Left renal cortex interstitium (tissue), 4 donors: ENCODE measurements at regions not wholly inside any gene's neighbourhood (a gene's known extent, or its start where the extent isn't known, plus 50 kb on each side); places are given as distances from the start of the nearest gene placed in this dataset.

ENCODE experiments used
- DNase-seq, 4 donors: peaks; one replicate each; pipeline ENCODE4 v3.0.0-alpha.2; 2013; ENCODE audit warnings: low read depth in 4 of 4, low spot score in 2 of 4, missing footprints in 1 of 4

DNA sequence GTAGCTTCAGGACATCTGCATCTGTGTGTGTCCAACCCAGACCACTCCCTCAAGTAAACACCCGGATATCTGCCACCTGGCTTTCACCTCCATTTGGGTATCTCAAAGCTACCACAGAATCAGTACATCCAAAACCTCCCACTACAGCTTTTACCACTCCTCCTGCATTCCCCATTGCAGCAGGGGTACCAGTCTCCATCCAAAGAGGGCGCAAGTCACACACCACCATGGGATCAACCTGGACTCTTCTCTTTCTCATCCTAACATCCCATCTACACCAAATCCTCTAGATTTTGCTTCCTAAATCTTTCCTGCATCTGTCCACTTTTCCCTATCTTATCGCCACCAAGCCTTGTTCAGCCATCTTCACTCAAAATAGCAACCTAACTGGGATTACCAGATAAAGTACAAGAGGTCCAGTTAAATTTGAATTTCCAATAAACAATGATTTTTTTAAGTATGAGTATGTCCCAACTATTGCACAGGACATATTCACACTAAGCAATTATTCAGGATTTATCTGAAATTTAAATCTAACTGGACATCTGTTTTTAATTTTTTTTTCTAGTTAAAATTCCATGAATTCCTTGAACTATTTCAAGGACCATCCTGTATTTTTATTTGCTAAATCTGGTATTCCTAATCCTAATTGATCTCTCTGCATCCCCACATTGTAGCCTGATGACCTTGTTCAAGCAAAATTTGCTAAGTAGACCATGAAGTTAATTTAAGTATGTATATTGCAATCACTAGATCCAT, 164.3 kb upstream of the MLN start:
- DNase-seq = no peak

DNA sequence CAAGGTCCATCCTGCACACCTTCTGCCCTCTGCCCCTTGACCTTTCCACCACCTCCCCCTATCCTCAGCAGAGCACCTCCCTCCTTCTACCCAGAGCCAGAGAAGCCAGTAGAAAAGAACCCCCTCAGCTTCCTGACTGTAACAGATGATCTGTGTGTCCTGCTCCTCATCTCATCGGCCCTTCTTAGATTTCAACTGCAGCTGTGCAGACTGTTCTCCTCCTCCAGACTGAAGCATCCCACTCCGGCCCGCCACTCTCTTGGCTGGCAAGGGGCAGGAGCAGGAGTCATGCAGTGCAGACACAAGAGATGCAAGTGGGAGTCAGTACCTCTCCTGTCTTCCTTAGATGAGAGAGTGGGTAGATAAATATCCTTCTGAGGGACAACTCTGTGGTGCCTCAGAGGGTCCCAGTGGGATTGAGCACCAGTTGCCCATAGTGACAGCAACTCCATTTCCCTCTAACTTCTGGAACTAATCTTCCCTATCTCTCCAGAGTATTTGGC, 163.5 kb upstream of the MLN start:
- DNase-seq = no peak

DNA sequence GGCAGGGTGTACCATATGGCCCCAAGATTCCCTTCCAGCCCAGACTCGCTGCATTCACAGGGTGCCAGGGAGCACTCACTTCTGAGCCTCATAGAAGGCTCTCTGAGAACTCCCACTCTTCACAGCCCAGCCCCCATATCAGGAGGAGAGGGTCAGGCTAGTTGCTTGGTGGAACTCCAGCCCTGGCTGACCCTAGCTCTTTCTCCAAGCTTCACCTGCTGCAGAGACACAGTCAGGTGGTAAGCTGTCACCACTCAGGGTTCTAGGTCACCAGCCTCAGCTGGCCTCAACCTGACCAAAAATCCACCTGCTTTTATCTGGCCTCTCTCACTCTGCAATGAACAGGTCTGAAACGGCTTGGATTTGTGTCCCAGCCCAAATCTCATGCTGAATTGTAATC, 162.7 kb upstream of the MLN start:
- DNase-seq = no peak

DNA sequence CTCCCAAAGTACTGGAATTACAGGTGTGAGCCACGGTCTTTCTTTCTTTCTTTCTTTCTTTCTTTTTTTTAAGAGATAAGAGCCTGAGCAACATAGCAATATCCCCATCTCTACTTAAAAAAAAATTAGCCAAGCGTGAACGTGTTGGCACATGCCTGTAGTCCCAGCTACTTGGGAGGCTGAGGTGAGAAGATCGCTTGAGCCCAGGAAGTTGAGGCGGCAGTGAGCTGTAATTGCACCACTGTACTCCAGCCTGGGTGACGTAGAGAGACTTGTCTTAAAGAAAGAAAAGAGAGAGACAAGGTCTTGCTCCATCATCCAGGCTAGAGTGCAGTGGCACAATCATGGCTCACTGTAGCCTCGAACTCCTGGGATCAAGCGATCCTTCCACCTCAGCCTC, 162.0 kb upstream of the MLN start:
- DNase-seq = no peak

DNA sequence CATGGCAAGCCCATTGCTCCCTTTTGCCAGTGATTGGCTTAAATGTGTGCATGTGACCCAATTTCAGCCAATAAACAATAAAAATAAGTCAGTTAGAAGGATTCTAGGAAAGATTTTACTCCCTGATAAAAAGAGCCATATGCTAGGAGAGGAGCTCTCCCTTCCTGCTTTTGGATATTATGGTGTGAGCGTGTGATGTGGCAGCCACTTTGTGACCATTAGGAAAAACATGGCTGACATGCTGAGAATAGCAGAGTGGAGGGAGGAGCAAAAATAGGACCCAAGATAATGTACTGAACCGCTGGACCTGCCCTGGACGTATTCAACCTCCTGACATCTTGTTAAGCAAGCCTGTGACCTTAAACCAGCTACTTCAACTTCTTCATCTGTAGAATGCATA, 160.6 kb upstream of the MLN start:
- no peak for DNase-seq

DNA sequence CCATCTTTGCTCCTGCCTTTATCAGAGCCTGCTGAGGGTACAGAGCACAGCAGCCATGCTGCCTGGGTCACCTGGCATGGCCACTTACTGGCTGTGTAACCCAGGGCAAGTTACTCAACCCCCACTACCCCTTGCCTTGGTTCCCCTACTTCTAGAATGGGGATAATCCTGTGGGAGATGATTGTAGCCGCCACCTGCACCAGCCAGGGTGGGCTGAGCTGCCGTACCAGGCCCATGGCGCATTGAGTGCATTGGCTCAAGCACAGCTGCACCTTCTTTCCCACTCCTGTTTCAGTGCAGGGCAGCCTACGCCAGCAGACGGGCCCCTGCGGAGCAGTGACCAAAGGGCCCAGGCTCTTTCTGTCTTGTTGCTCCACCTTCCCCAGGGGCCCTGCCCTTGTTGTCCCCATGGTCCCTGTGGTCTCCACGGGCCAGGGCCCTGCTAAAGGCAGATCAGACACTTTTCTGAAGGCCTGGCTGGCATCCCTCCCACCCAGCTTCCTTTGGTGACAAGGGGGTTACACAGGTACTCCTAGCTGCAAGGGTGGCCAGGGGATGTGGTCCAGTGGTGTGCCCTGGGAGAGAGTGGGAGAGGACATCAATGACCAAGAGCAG, 159.4 kb upstream of the MLN start:
- no peak for DNase-seq

DNA sequence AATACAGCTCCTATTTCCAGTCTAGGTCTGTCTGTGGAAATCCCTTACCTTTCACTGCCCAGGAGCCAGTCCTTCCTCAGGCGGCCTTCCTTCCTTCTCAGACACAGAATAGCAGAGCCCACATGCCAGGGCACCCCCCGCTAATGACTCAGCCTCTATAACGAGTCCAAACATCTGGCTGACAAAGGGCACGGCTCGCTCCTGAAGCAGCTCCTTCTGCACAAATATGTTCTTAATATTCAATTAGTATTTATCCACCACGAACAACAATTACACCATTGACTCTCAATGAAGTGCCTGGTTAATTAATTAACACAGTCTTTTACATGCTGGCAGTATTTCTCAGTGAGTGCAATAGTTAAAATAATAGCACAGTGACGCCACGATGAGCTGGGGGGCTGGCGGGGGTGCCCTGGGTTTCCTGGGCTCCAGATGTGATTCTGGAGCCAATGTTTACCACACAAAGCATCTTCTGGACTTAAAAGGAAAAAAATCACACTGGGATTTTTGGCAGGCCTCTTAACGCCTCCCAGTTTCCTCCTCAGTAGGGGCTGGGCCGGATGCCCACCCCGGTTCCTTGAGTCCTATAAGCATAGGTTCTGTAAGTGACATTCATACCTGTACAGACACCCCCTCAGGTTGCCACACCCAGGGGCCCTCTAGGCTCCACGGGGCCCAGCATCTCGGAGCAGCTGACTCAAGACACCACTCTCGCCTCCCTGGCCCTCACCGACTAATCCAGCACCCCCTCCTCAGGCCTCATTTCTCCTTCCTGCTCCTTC, 158.6 kb upstream of the MLN start:
- DNase-seq = no peak

DNA sequence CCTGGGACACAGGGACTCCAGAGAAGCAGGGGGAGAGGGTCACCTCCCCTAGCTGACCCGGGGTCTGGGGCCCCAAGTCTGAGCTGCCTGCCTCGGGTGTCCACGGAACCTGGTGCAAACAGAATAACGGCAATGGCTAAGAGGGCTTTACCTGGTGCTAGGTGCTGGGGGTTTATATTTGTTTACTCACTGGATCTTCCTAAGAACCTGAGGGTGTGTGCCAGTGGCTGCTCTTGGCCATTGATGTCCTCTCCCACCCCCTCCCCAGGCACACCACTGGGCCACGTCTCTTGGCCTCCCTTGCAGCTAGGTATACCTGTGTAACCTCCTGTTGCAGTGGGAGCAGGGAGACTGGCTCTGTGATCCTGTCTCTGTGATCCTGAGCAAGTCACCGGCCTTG, 157.9 kb upstream of the MLN start:
- no peak for DNase-seq

DNA sequence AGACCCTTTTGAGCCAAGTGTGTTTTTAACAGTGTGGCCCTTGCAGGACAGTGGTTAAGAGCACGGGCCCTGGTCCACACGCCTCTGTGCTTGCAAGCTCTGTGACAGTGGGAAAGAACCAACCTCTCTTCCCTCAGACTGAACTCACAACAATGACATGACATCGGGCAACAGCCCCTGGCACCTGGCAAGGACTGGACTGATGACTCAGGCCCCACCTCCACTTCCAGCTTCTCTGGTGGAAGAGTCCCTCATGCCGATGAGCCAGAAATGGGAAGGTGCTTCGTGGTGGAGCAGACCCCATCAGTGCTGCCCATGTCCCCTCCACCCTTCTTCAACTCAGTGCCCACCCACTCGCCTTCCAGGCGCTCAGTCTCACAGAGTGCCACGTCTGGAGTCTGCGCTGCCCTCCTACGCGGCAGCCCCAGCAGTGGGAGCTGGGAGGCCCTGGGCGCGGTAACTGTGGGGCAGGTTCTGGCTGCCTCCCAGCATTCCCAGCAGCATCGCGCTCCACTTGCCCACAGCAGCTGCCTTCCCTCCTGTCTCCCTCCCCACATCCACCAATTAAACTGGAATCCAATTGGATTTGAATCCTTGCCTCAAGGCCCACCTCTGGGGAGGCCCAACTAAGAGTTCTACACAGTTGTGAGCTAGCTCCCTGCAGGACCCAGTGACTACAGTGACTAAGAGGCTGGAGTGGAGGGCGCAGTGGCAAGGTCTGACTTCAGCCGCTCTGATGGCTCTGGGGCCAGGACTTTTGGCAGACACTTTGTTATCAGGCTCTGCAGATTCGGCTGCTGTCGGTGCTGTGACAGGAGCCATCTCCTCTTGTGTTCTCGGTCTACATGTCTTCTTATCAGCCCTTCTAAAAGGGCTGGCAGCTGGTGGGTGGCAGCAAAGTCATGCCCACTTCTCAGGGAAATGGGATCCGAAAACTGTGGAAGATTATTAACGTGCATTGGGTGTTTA, 156.8 kb upstream of the MLN start:
- DNase-seq = no peak

DNA sequence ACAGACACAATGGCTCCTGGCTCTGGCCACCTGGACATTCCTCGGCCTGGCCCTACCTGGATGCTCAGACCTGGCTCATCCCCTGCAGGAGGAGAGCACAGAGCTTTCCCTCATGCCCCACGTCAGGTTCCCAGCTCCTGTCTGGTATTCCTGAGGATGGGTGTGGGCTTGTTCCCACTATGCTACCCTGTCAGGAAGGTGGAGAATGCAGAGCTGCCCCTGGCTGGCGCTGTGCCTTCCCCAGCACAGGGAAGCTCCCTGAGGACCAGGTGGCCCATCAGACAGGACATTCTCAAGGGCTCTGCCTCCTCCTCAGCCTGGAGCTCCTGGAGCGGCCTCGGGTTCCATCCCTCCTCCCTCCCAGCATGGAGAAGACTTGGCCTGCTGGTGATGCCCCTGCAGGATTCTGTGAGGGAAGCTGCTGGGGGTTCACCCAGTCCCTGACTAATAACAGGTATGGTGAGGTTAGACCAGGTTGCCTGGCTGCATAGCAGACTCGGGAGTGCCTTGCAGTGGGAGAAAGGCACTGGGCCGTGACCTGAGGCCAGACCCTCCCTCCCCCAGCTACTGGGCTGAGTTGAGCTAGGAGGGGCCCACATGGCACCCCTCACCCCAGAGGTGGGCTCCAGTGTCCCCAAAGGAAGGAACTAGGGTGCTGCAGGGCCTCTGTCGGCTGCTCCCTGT, 156.0 kb upstream of the MLN start:
- no peak for DNase-seq

DNA sequence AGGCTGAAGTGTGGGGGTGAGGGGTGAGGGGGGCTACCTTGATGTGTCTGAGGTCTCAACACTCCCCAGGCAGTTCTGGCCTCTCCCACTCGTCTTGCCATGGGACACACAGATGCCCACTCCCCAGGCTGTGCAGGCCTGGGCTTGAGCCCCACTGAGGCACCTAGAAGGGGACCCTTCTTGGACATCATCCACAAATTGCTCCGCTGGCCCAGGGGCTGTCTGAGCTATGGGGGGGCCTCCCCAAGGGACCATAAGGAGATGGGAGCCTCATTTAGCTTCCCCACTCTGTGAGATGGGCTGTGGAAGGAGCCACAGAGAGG, 155.5 kb upstream of the MLN start:
- DNase-seq = no peak

DNA sequence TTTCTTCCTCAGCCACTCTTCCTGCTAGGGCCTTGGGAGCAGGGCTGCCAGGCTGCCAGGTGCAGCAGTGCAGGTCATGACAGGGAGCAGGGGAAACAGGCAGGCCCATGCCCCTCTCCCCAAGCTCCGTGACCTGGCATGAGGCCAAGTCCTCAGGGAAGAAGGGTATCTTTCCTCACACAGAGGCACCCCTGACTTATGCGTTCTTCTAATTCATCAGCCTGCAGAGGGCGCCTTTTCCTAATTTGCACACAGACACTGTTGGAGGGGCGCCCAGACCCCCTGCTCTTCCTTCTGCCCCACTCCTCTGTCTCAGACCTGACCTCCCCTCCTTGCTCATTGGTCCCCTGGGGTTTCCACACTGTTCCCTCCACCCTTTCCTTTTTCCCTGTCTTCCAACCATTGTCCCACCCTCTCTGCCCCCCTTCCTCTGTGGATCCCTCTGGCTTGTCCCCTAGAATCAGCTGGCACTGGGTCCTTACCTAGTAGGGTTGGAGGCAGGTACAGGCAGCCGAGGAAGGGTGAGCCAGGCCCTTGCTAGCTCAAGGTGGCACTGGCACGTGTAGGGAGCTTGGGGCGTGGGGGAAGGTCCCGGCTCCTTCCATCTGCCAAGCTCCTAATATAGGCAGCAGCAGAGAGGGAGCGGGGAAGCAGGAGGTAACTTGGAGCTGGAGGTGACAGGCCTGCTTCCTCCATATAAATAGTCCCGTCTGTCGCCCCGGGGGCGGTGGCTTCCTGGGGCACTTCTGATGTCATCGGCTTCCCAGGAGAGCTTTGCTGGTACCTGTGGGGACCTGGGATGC, 154.9 kb upstream of the MLN start:
- no peak for DNase-seq

DNA sequence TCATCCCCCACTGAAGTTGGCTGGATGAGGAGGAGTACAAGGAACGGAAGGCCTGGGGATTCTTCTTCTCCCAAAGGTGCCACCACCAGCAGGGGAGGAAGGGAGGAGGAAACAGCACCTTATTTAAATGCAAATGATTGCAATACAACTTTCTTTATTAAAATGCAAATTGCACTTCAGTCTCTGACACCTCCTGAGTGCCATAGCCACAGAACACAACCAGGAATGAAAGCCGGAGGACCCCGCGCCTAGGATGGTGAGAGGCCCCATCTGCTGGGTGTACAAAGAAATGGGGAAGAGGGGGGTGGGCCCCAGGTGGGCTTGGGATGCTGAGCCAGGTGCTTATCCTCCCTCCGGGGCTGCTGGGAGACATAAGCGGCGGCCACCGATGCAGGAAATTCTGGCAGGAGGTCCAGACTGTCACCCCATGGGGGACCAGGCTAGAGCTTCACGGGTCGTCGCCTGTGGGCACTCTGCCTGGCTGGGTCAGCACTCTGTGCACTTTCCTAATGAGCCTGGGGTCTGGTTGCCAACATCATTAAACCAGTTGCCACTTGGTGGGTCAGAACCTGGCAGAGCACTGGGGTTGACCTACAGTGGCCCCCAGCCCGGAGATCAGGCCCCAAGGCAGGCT, 154.2 kb upstream of the MLN start:
- no peak for DNase-seq

DNA sequence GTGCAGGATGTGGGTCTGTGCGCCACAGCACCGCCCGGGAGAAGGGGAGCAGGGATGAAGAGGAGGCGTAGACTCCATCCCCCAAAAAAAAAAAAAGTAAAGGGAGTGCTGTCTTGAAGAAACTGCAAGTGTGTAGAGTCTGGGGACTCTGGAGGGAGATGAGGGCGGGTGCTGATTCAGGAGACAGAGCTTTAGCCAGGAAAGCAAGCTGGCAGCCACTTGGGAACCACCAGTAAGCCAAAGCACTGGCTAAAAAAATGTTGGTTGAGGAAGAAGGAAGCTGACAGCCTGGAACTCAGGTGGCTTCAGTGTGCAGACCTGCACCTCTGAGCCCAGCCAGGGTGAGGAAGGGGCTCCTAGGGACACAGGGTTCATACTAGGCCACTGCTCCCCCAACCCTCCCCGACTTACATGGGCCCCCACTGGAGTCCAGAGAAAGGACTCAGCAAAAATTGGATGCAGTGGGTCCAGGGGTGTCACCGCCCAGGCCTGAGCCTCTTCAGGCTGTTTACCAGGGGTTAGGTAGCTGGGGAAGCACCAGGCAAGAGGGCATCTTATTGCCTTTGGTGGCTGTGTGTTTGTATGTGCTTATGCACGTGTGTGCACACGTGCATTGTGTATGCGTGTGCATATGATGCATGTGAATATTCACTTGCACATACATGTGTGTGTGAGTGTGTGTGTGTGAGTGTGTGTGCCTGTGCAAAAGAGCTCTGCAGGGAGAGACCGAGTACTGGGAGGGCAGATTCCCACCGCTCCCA, 153.5 kb upstream of the MLN start:
- no peak for DNase-seq

DNA sequence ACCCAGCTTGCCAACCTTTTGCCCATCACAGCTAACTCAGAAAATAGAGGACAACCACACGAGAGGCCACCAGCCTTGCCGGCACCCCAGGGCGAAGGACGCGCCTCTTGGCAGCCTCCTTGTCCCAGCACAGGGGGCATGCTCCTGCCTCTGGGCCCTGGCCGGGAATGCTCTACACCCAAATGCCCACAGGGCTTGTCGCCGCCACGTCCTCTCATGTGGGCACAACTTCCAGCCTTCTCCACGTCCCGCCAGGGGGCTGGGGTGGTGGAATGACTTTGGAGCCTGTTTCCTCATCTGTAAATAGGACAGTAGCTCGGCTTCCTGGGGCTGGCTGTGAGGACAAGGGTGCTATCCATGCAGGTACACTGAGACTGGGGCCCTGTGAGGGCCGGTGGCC, 152.4 kb upstream of the MLN start:
- no peak for DNase-seq

DNA sequence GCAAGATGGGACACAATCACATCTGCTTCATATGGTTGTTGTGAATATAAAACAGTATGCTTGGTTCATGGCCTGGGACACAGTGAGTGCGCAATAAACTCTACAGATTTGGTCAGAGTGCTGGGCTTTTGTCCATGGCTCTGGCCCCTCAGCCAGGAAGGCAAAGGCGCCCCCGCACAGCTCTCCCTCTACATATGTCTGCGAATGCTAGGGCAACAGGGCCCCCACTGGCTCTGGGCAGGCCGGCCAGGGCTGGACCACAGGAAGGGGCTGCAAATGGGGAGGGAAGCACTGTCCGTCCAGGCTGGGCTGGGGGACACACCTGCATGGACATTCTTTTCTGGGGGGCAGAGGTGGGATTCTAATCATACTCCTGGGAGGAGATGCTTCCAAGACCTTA, 151.8 kb upstream of the MLN start:
- DNase-seq = no peak

DNA sequence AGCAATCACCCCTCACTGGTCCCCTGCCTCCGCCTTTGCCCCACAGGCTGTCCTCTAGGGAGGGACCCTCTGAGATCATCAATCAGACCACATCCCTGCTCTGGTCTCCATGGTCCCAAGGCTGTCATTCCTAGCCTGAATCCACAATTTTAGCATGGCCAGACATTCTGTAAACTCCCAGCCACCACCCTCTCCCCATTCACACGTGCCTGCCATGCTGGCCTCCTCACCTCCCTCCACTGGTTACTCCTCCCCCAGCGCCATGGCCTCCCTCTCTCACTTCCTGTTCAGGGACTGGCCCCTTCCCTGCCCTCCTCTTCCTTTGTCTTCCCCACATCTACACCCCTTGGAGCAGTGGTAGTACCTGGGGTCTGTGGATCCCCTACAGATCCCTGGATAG, 150.7 kb upstream of the MLN start:
- no peak for DNase-seq

DNA sequence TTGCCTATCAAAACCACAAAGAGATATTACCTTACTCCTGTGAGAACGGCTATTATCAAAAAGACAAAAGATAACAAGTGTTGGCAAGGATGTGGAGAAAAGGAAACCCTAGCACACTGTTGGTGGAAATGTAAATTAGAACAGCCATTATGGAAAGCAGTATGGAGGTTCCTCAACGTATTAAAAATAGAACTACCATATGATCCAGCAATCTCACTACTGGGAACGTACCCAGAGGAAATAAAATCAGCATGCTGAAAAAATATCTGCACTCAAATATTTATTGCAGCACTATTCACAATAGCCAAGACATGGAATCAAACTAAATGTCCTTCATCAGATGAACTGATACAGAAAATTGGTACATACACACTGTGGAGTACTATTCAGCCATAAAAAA, 149.4 kb upstream of the MLN start:
- DNase-seq = no peak
